ENCODE measurements at regions not wholly inside any gene's neighbourhood (a gene's known extent, or its start where the extent isn't known, plus 50 kb on each side); places are given as distances from the start of the nearest gene placed in this dataset.

- CTCF ChIA-PET: no interaction called here
These were observed 484.3 kb downstream of the DIPK2A start for GRCh38 chr3:144455841-144456440.

DNA sequence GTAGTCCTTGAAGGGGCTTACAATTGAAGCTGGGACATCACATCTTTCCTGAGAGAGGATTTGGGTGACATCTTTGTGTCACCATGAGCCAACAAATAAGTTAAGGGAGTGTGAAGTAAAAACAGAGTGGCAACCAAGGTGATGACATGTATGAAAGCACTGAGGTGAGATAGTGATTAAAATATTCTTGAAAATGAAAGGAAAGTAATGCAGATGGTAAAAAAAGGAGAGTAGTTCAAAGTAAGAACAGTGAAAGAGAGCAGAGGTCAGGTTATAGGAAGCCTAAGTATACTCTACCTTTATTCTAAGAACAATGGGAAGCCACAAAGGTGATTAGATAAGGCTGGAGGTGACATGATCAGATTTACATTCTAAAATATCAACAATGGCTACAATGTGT is 486.1 kb downstream of the DIPK2A start:
- intact Hi-C loops (cut with DNase I, micrococcal nuclease): no loop called here
- Histone ChIP-seq H3K4me3 (ENCODE audit: low read length) (no peak overlapping the region), H3K27ac (ENCODE audit: low read depth in 1 of 2, low read length in 2 of 2) (no peak overlapping the region), H3K36me3 (ENCODE audit: insufficient read depth, low read length) (no peaks in the 10 kb centered on the region), H3K27me3 (ENCODE audit: control insufficient read depth in 1 of 2, insufficient read depth in 2 of 2, low read length in 2 of 2) (no peaks in the 10 kb centered on the region), H3K4me1 (ENCODE audit: insufficient read depth, low read length) (no peaks in the 10 kb centered on the region), H3K9me3 (ENCODE audit: control insufficient read depth in 1 of 2, insufficient read depth in 1 of 2, low read length in 2 of 2) (no peaks in the 10 kb centered on the region)
- ChIA-PET CTCF (no interaction called here), POLR2A (no interaction called here)
- DNase-seq (no peak), ATAC-seq (ENCODE audit: poor library complexity) (no peak)
- H3K27me3 Mint-ChIP-seq: no peaks in the 10 kb centered on the region
- H3K4me3 Mint-ChIP-seq: no peak overlapping the region
- no peaks in the 10 kb centered on the region for H3K36me3 Mint-ChIP-seq (ENCODE audit: low read depth)
- no peak for TF ChIP-seq CTCF (IDR thresholded peaks at IDR 0.05)
- no peaks in the 10 kb centered on the region for H3K9me3 Mint-ChIP-seq
- no peak overlapping the region for H3K27ac Mint-ChIP-seq
- H3K4me1 Mint-ChIP-seq (ENCODE audit: low read depth): no peaks in the 10 kb centered on the region

More at GRCh38 chr3:144455841-144456440, 484.3 kb downstream of the DIPK2A start:
- H3K9me3 Mint-ChIP-seq: no peaks in the 10 kb centered on the region
- POLR2A ChIA-PET: no interaction called here
- Histone ChIP-seq H3K9me3 (ENCODE audit: control insufficient read depth in 1 of 2, insufficient read depth in 1 of 2, low read length in 2 of 2) (no peaks in the 10 kb centered on the region), H3K36me3 (ENCODE audit: insufficient read depth, low read length) (no peaks in the 10 kb centered on the region), H3K4me3 (ENCODE audit: low read length) (no peak overlapping the region), H3K27ac (ENCODE audit: low read depth in 1 of 2, low read length in 2 of 2) (no peak overlapping the region), H3K4me1 (ENCODE audit: insufficient read depth, low read length) (no peaks in the 10 kb centered on the region), H3K27me3 (ENCODE audit: control insufficient read depth in 1 of 2, insufficient read depth in 2 of 2, low read length in 2 of 2) (no peaks in the 10 kb centered on the region)
- DNase-seq (no peak), ATAC-seq (ENCODE audit: poor library complexity) (no peak)
- no peaks in the 10 kb centered on the region for H3K27me3 Mint-ChIP-seq
- no peak for TF ChIP-seq CTCF (IDR thresholded peaks at IDR 0.05)
- no peak overlapping the region for H3K27ac Mint-ChIP-seq
- H3K36me3 Mint-ChIP-seq (ENCODE audit: low read depth): no peaks in the 10 kb centered on the region
- H3K4me1 Mint-ChIP-seq (ENCODE audit: low read depth): no peaks in the 10 kb centered on the region
- intact Hi-C loops (cut with DNase I, micrococcal nuclease): no loop called here
- H3K4me3 Mint-ChIP-seq: no peak overlapping the region

GRCh38 chr3:144458283-144458682 is 486.7 kb downstream of the DIPK2A start:
- Mint-ChIP-seq H3K4me3 (no peak overlapping the region), H3K27ac (no peak overlapping the region), H3K9me3 (no peaks in the 10 kb centered on the region), H3K27me3 (no peaks in the 10 kb centered on the region), H3K4me1 (ENCODE audit: low read depth) (no peaks in the 10 kb centered on the region), H3K36me3 (ENCODE audit: low read depth) (no peaks in the 10 kb centered on the region)
- Histone ChIP-seq H3K27ac (ENCODE audit: low read depth in 1 of 2, low read length in 2 of 2) (no peak overlapping the region), H3K4me1 (ENCODE audit: insufficient read depth, low read length) (no peaks in the 10 kb centered on the region), H3K4me3 (ENCODE audit: low read length) (no peak overlapping the region), H3K9me3 (ENCODE audit: control insufficient read depth in 1 of 2, insufficient read depth in 1 of 2, low read length in 2 of 2) (no peaks in the 10 kb centered on the region), H3K36me3 (ENCODE audit: insufficient read depth, low read length) (no peaks in the 10 kb centered on the region), H3K27me3 (ENCODE audit: control insufficient read depth in 1 of 2, insufficient read depth in 2 of 2, low read length in 2 of 2) (no peaks in the 10 kb centered on the region)
- ChIA-PET POLR2A (no interaction called here), CTCF (no interaction called here)
- ATAC-seq (ENCODE audit: poor library complexity) (no peak), DNase-seq (no peak)
- intact Hi-C loops (cut with DNase I, micrococcal nuclease): no loop called here
- no peak for TF ChIP-seq CTCF (IDR thresholded peaks at IDR 0.05)
